Stomach (tissue), 4 donors: ENCODE measurements at regions not wholly inside any gene's neighbourhood (a gene's known extent, or its start where the extent isn't known, plus 50 kb on each side); places are given as distances from the start of the nearest gene placed in this dataset.

ENCODE experiments used
- EP300 ChIP-seq: sonication (generic); formaldehyde crosslinking; IDR thresholded peaks from one replicate; pipeline ENCODE4 v1.6.1; 2017; ENCODE audit warnings: antibody characterized with exemption
- POLR2A ChIP-seq, 4 donors: fragments of 450-650 bp; IDR thresholded peaks; one replicate each; pipeline ENCODE4 v1.6.1; 2016; ENCODE audit warnings: antibody characterized with exemption in 4 of 4, control low read depth in 2 of 4, mild to moderate bottlenecking in 1 of 4, moderate library complexity in 1 of 4
- POLR2AphosphoS5 ChIP-seq, 3 donors: sonication (generic); formaldehyde crosslinking; IDR thresholded peaks; one replicate each; pipeline ENCODE4 v1.6.1; 2016; ENCODE audit warnings: antibody characterized with exemption in 3 of 3
- TF ChIP-seq, protein P1 (sequence below), 7 experiments: fragments of 450-650 bp in 4 of 7; fragments of 200-600 bp in 3 of 7; sonication (generic) in 3 of 7; IDR thresholded peaks; one replicate each; pipeline ENCODE4 v1.5.1; 2016 to 2019; ENCODE audit warnings: antibody characterized with exemption in 7 of 7, control low read depth in 2 of 7, mild to moderate bottlenecking in 1 of 7

DNA sequence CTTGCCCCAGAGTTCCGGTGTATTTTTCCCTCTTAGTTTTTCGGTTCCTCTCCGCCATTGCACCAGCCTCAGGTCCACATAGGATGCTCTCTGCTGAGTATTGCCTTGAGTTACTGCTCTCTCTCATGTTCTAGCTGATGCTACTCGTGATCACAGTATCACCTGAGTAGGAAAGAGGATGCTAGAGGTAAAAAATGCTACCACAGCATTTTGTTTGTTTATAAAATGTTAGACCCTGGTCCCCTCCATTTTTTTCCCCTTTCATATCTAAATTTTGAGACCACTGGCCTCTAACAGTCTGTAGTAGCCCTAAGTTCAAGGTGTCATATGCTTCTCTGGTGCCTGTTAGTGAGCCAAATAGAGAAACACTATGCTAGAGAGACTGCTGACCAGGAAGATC lies 175.5 kb downstream of the OR2B2 start:
- TF ChIP-seq, protein P1, sequence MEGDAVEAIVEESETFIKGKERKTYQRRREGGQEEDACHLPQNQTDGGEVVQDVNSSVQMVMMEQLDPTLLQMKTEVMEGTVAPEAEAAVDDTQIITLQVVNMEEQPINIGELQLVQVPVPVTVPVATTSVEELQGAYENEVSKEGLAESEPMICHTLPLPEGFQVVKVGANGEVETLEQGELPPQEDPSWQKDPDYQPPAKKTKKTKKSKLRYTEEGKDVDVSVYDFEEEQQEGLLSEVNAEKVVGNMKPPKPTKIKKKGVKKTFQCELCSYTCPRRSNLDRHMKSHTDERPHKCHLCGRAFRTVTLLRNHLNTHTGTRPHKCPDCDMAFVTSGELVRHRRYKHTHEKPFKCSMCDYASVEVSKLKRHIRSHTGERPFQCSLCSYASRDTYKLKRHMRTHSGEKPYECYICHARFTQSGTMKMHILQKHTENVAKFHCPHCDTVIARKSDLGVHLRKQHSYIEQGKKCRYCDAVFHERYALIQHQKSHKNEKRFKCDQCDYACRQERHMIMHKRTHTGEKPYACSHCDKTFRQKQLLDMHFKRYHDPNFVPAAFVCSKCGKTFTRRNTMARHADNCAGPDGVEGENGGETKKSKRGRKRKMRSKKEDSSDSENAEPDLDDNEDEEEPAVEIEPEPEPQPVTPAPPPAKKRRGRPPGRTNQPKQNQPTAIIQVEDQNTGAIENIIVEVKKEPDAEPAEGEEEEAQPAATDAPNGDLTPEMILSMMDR (IDR thresholded peaks at IDR 0.05), result no peak
- TF ChIP-seq POLR2AphosphoS5 (IDR thresholded peaks at IDR 0.05), result no peak
- TF ChIP-seq POLR2A (IDR thresholded peaks at IDR 0.05), result no peak
- no peak for TF ChIP-seq EP300
